H1 (cell line): ENCODE measurements at regions not wholly inside any gene's neighbourhood (a gene's known extent, or its start where the extent isn't known, plus 50 kb on each side); places are given as distances from the start of the nearest gene placed in this dataset.

Experiments
- CTCF ChIA-PET: fragments of 300-600 bp; sonication (Branson Sonifier 250); formaldehyde crosslinking; loops from one replicate; lab custom pipeline; 2021; ENCODE audit not compliant: partially characterized antibody; lab: Charles Lee
- POLR2A ChIA-PET: fragments of 300-600 bp; sonication (Branson Sonifier 250); formaldehyde crosslinking; loops from one replicate; lab custom pipeline; 2021; ENCODE audit warnings: inconsistent platforms; ENCODE audit not compliant: partially characterized antibody; lab: Charles Lee
- DNase-seq, 2 experiments: peaks; one replicate each; pipeline versions ENCODE4 v3.0.0 to v3.0.0-alpha.2; 2010 to 2022; ENCODE audit warnings: low spot score in 2 of 2, low read depth in 1 of 2, mixed read lengths in 1 of 2
- FAIRE-seq: peaks from 2 replicates; lab custom pipeline; 2011; peaks lifted over from hg19 to GRCh38; lab: Jason Lieb, UNC
- H2AFZ ChIP-seq: 2 replicates; pipeline ENCODE4 v1.8.1; 2012; ENCODE audit warnings: low read length, inconsistent platforms
- H2AK5ac ChIP-seq: 2 replicates; pipeline ENCODE4 v1.6.1; 2013; ENCODE audit warnings: low read depth, low read length
- H2BK120ac ChIP-seq: replicated peaks from 2 replicates; pipeline ENCODE3; 2013; ENCODE audit warnings: low read depth, low read length, inconsistent platforms
- H2BK12ac ChIP-seq: 2 replicates; pipeline ENCODE4 v1.6.1; 2013; ENCODE audit warnings: low read depth, low read length
- H2BK15ac ChIP-seq: 2 replicates; pipeline ENCODE4 v1.6.1; 2013; ENCODE audit warnings: low read length
- H2BK20ac ChIP-seq: 2 replicates; pipeline ENCODE4 v1.6.1; 2013; ENCODE audit warnings: low read length
- H2BK5ac ChIP-seq: 2 replicates; pipeline ENCODE4 v1.6.1; 2013; ENCODE audit warnings: low read depth, low read length
- H3K14ac ChIP-seq: 2 replicates; pipeline ENCODE4 v1.6.1; 2013; ENCODE audit warnings: inconsistent platforms; ENCODE audit not compliant: insufficient read length
- H3K18ac ChIP-seq: 2 replicates; pipeline ENCODE4 v1.6.1; 2013; ENCODE audit warnings: low read length; ENCODE audit errors: extremely low read depth
- H3K23ac ChIP-seq: 2 replicates; pipeline ENCODE4 v1.6.1; 2013; ENCODE audit warnings: inconsistent platforms; ENCODE audit not compliant: insufficient read length
- H3K23me2 ChIP-seq: 2 replicates; pipeline ENCODE4 v1.6.1; 2013; ENCODE audit warnings: low read depth, low read length
- H3K27ac ChIP-seq: 2 replicates; pipeline ENCODE4 v1.6.1; 2011; ENCODE audit warnings: low read depth, low read length, inconsistent platforms
- H3K27me3 ChIP-seq, 4 experiments: replicated peaks in 1 of 4; 1 replicate in 1 of 4; 2 replicates in 3 of 4; pipeline versions ENCODE4 v1.6.1 to v1.8.1; 2011 to 2013; ENCODE audit warnings: low read length in 3 of 4, mild to moderate bottlenecking in 3 of 4, inconsistent platforms in 2 of 4, mixed read lengths in 2 of 4, moderate library complexity in 1 of 4; ENCODE audit not compliant: control insufficient read depth in 3 of 4, insufficient read depth in 3 of 4; ENCODE audit errors: extremely low read depth in 1 of 4
- H3K36me3 ChIP-seq, 4 experiments: 2 replicates each; pipeline versions ENCODE4 v1.6.1 to v1.8.1; 2011 to 2013; ENCODE audit warnings: mild to moderate bottlenecking in 4 of 4, low read length in 3 of 4, moderate library complexity in 2 of 4, control low read depth in 1 of 4, inconsistent platforms in 1 of 4; ENCODE audit not compliant: insufficient read depth in 4 of 4, control insufficient read depth in 2 of 4
- H3K4ac ChIP-seq: replicated peaks from 2 replicates; pipeline ENCODE3; 2013; ENCODE audit warnings: low read length, low read depth, mixed read lengths, inconsistent platforms; ENCODE audit not compliant: insufficient read length
- H3K4me1 ChIP-seq, 4 experiments: replicated peaks in 1 of 4; 1 replicate in 1 of 4; 2 replicates in 3 of 4; pipeline versions ENCODE4 v1.6.1 to v1.8.1; 2011 to 2013; ENCODE audit warnings: low read length in 3 of 4, inconsistent platforms in 2 of 4, mixed read lengths in 1 of 4; ENCODE audit not compliant: insufficient read depth in 4 of 4, control insufficient read depth in 3 of 4
- H3K4me2 ChIP-seq, 2 experiments: 2 replicates each; pipeline versions ENCODE4 v1.6.1 to v1.8.1; 2011 to 2013; ENCODE audit warnings: low read depth in 2 of 2, low read length in 2 of 2, control low read depth in 1 of 2, inconsistent platforms in 1 of 2, mild to moderate bottlenecking in 1 of 2; ENCODE audit not compliant: insufficient read depth in 1 of 2
- H3K4me3 ChIP-seq, 4 experiments: fragments of 200-600, 300-600 bp in 1 of 4; sonication (generic), shearing (Covaris generic), sonication (Bioruptor Twin) in 1 of 4; 2 replicates each; pipeline versions ENCODE4 v1.5.1 to v1.8.1; 2011 to 2016; ENCODE audit warnings: low read length in 4 of 4, low read depth in 3 of 4, control low read depth in 2 of 4, inconsistent platforms in 2 of 4, mild to moderate bottlenecking in 2 of 4, mixed read lengths in 1 of 4, moderate library complexity in 1 of 4; ENCODE audit not compliant: insufficient read depth in 2 of 4; ENCODE audit errors: extremely low read depth in 1 of 4
- H3K56ac ChIP-seq: replicated peaks from 2 replicates; pipeline ENCODE3; 2013; ENCODE audit warnings: low read depth, mild to moderate bottlenecking, mixed read lengths, low read length, inconsistent platforms; ENCODE audit not compliant: insufficient read length
- H3K79me1 ChIP-seq: 2 replicates; pipeline ENCODE4 v1.6.1; 2013; ENCODE audit warnings: low read depth, low read length, control low read depth
- H3K79me2 ChIP-seq, 2 experiments: 2 replicates each; pipeline versions ENCODE4 v1.6.1 to v1.8.1; 2012 to 2013; ENCODE audit warnings: low read length in 2 of 2, mild to moderate bottlenecking in 2 of 2, inconsistent platforms in 1 of 2; ENCODE audit not compliant: insufficient read depth in 2 of 2, control insufficient read depth in 1 of 2
- H3K9ac ChIP-seq, 4 experiments: replicated peaks in 1 of 4; 1 replicate in 1 of 4; 2 replicates in 3 of 4; pipeline versions ENCODE4 v1.6.1 to v1.8.1; 2011 to 2013; ENCODE audit warnings: low read depth in 3 of 4, low read length in 3 of 4, control low read depth in 2 of 4, mild to moderate bottlenecking in 2 of 4, moderate library complexity in 2 of 4, inconsistent platforms in 1 of 4; ENCODE audit errors: extremely low read depth in 1 of 4
- H3K9me3 ChIP-seq, 2 experiments: 2 replicates each; pipeline versions ENCODE4 v1.6.1 to v1.8.1; 2012 to 2013; ENCODE audit warnings: mild to moderate bottlenecking in 2 of 2, moderate library complexity in 2 of 2, control low read depth in 1 of 2, inconsistent platforms in 1 of 2, low read depth in 1 of 2, low read length in 1 of 2, mixed read lengths in 1 of 2; ENCODE audit not compliant: insufficient read depth in 2 of 2
- H4K20me1 ChIP-seq, 2 experiments: replicated peaks in 1 of 2; 2 replicates each; pipeline versions ENCODE3 to v1.8.1; 2011 to 2013; ENCODE audit warnings: inconsistent platforms in 2 of 2, low read length in 2 of 2, mild to moderate bottlenecking in 1 of 2; ENCODE audit not compliant: insufficient read depth in 2 of 2, control insufficient read depth in 1 of 2
- H4K5ac ChIP-seq: 2 replicates; pipeline ENCODE4 v1.6.1; 2013; ENCODE audit warnings: low read length, low read depth, mixed read lengths, inconsistent platforms; ENCODE audit not compliant: insufficient read length
- H4K8ac ChIP-seq: 2 replicates; pipeline ENCODE4 v1.8.0; 2013; ENCODE audit warnings: mild to moderate bottlenecking, moderate library complexity, low read length, inconsistent platforms; ENCODE audit not compliant: insufficient read depth; ENCODE audit errors: extremely low read depth
- H4K91ac ChIP-seq: replicated peaks from 2 replicates; pipeline ENCODE3; 2013; ENCODE audit warnings: low read length, mixed read lengths, inconsistent platforms; ENCODE audit not compliant: insufficient read length
- CBX5 ChIP-seq: fragments of 300-800, 300-1000 bp; sonication (generic); IDR thresholded peaks from 2 replicates; pipeline ENCODE4 v1.7.1; 2016; ENCODE audit warnings: antibody characterized with exemption, low read length, low read depth
- CTCF ChIP-seq, 3 experiments: IDR thresholded peaks; 1 replicate in 2 of 3; 2 replicates in 1 of 3; pipeline versions ENCODE4 v1.5.1 to v1.6.1; 2011; ENCODE audit warnings: low read length in 3 of 3, mild to moderate bottlenecking in 3 of 3, inconsistent platforms in 2 of 3, low read depth in 1 of 3, moderate library complexity in 1 of 3; ENCODE audit not compliant: insufficient read depth in 1 of 3; ENCODE audit errors: control extremely low read depth in 1 of 3
- KDM1A ChIP-seq: fragments of 200-600, 300-600 bp; sonication (generic); IDR thresholded peaks from 2 replicates; pipeline ENCODE4 v1.7.1; 2016; ENCODE audit warnings: mild to moderate bottlenecking, low read length, borderline replicate concordance
- TAF7 ChIP-seq: optimal IDR thresholded peaks from 2 replicates; pipeline ENCODE3; 2011; ENCODE audit warnings: low read depth, mild to moderate bottlenecking, inconsistent platforms, low read length, moderate library complexity, borderline replicate concordance
- TBP ChIP-seq: IDR thresholded peaks from 2 replicates; pipeline ENCODE4 v1.6.1; 2011; ENCODE audit warnings: low read depth, low read length, improper control_type of control experiment
- YY1 ChIP-seq: IDR thresholded peaks from 2 replicates; pipeline ENCODE4 v1.6.1; 2011; ENCODE audit warnings: low read depth, mild to moderate bottlenecking, low read length
- WGBS, 2 experiments: shearing (Covaris generic) in 1 of 2; methylation state at CpG; one replicate each; pipeline versions ENCODE4 v1.1.6 to v1.1.7; 2013 to 2015; ENCODE audit warnings: low lambda C conversion rate in 2 of 2, mixed read lengths in 2 of 2, inconsistent platforms in 1 of 2, low coverage in 1 of 2, missing lambda C conversion rate in 1 of 2; ENCODE audit not compliant: insufficient replicate concordance in 2 of 2, insufficient coverage in 1 of 2, insufficient read length in 1 of 2; ENCODE audit errors: extremely low coverage in 1 of 2, missing lambda C conversion rate in 1 of 2; 5-methylcytosine and 5-hydroxymethylcytosine counted together

- no peak for FAIRE-seq
- H2AFZ ChIP-seq: no peak overlapping the region
- POLR2A ChIA-PET: interaction anchor here (0.6 to 1.9 kb wide), 2 partner anchors 24 to 528 kb away, joined by 3 to 5 read pairs; no protein-coding TSS in a partner anchor
- H3K27ac ChIP-seq: no peak overlapping the region
- no peak overlapping the region for H2BK15ac ChIP-seq
- no peak overlapping the region for H4K91ac ChIP-seq
- H3K4me3 ChIP-seq: no peak overlapping the region
- no peak overlapping the region for H2BK5ac ChIP-seq
- no peak overlapping the region for H2BK12ac ChIP-seq
- H3K79me1 ChIP-seq: no peaks in the 10 kb centered on the region
- no peak overlapping the region for H3K23ac ChIP-seq
- no peak overlapping the region for H3K4me2 ChIP-seq
- TF ChIP-seq KDM1A: peak; percentile 80
- TF ChIP-seq YY1: no peak
- no peak for TF ChIP-seq TAF7
- no peak for TF ChIP-seq CTCF (IDR thresholded peaks at IDR 0.05; ENCODE audit: control extremely low read depth in 1 of 3, insufficient read depth in 1 of 3, low read depth in 1 of 3, low read length in 3 of 3)
- TF ChIP-seq CBX5: no peak
- TF ChIP-seq TBP: no peak
- DNase-seq: no peak
- H2BK20ac ChIP-seq: no peak overlapping the region
- H2AK5ac ChIP-seq: no peak overlapping the region
- no peak overlapping the region for H3K56ac ChIP-seq
- CTCF ChIA-PET: interaction anchor here (4.2 kb wide), 2 partner anchors 25 to 31 kb away, joined by 43 to 46 read pairs; no protein-coding TSS in a partner anchor
- H2BK120ac ChIP-seq: no peak overlapping the region
- peaks cover 0 to 14% (median 2%) of the 10 kb centered on the region in 4 experiments; a peak in 4 of 7 replicates for H3K4me1 ChIP-seq
- H3K9me3 ChIP-seq: no peaks in the 10 kb centered on the region
- no peaks in the 10 kb centered on the region for H3K27me3 ChIP-seq
- no peaks in the 10 kb centered on the region for H4K20me1 ChIP-seq
- no peak overlapping the region for H4K5ac ChIP-seq
- H3K18ac ChIP-seq: no peak overlapping the region
- no peak overlapping the region for H3K9ac ChIP-seq
- H3K23me2 ChIP-seq: peaks cover 5% of the 10 kb centered on the region
- H3K14ac ChIP-seq: no peak overlapping the region
- H4K8ac ChIP-seq: no peak overlapping the region
- no peaks in the 10 kb centered on the region for H3K36me3 ChIP-seq
- H3K4ac ChIP-seq: no peak overlapping the region
- WGBS, 2 experiments: 92% methylated on average over 2 of the region's 2 CpGs; no CpG with 5 or more reads in 1 of the 2 experiments
- H3K79me2 ChIP-seq: no peaks in the 10 kb centered on the region
Measured at GRCh38 chr22:46038174-46038487, 61.2 kb upstream of the WNT7B start.
